ENCODE measurements at regions not wholly inside any gene's neighbourhood (a gene's known extent, or its start where the extent isn't known, plus 50 kb on each side); places are given as distances from the start of the nearest gene placed in this dataset.

- no peak for DNase-seq
- no peak for ATAC-seq
These were observed 254.9 kb upstream of the SHH start for GRCh38 chr7:156067156-156067555.

- ATAC-seq, result no peak
- DNase-seq, result no peak
These were observed 253.1 kb upstream of the SHH start for GRCh38 chr7:156065400-156065799.

- ATAC-seq, result no peak
- no peak for DNase-seq
These were observed 252.7 kb upstream of the SHH start for GRCh38 chr7:156064971-156065386.

GRCh38 chr7:156063241-156063810 lies 251.1 kb upstream of the SHH start:
- no peak for ATAC-seq
- no peak for DNase-seq

- ATAC-seq (no peak), DNase-seq (no peak)
These were observed 250.0 kb upstream of the SHH start for GRCh38 chr7:156062286-156062685.

- DNase-seq, result no peak
- ATAC-seq, result no peak
These were observed 249.5 kb upstream of the SHH start for GRCh38 chr7:156061689-156062255.

GRCh38 chr7:156060925-156061324 lies 248.7 kb upstream of the SHH start:
- no peak for ATAC-seq
- no peak for DNase-seq

GRCh38 chr7:156059369-156059768 lies 247.1 kb upstream of the SHH start:
- DNase-seq (no peak), ATAC-seq (no peak)

GRCh38 chr7:156058248-156058647 lies 246.0 kb upstream of the SHH start:
- no peak for ATAC-seq
- no peak for DNase-seq

- ATAC-seq (no peak), DNase-seq (no peak)
These were observed 244.3 kb upstream of the SHH start for GRCh38 chr7:156056534-156056933.

- no peak for DNase-seq
- ATAC-seq, result no peak
These were observed 243.1 kb upstream of the SHH start for GRCh38 chr7:156055206-156055822.

GRCh38 chr7:156051884-156052283 lies 239.6 kb upstream of the SHH start:
- no peak for ATAC-seq
- DNase-seq, result no peak

GRCh38 chr7:156050636-156051569 lies 238.6 kb upstream of the SHH start:
- DNase-seq (no peak), ATAC-seq (no peak)

- ATAC-seq, result no peak
- no peak for DNase-seq
These were observed 237.1 kb upstream of the SHH start for GRCh38 chr7:156049366-156049765.

- DNase-seq (no peak), ATAC-seq (no peak)
These were observed 233.8 kb upstream of the SHH start for GRCh38 chr7:156046031-156046560.

- ATAC-seq, result no peak
- no peak for DNase-seq
These were observed 231.3 kb upstream of the SHH start for GRCh38 chr7:156043416-156044178.

- DNase-seq (no peak), ATAC-seq (no peak)
These were observed 229.1 kb upstream of the SHH start for GRCh38 chr7:156041398-156041797.

- DNase-seq (no peak), ATAC-seq (no peak)
These were observed 227.9 kb upstream of the SHH start for GRCh38 chr7:156039971-156040677.

GRCh38 chr7:156039194-156039593 lies 226.9 kb upstream of the SHH start:
- DNase-seq (no peak), ATAC-seq (no peak)

GRCh38 chr7:156038345-156038744 lies 226.1 kb upstream of the SHH start:
- ATAC-seq (no peak), DNase-seq (no peak)

GRCh38 chr7:156036153-156036552 lies 223.9 kb upstream of the SHH start:
- no peak for DNase-seq
- no peak for ATAC-seq

Measured in stimulated activated naive CD8-positive, alpha-beta T cell treated with anti-CD3 and anti-CD28 coated beads, Interleukin-15, Interleukin-2, amounts not matched to agents 100 U/mL and 50 U/mL, for 24 hours (primary cell).